GM12878 (cell line): ENCODE measurements at regions not wholly inside any gene's neighbourhood (a gene's known extent, or its start where the extent isn't known, plus 50 kb on each side); places are given as distances from the start of the nearest gene placed in this dataset.

Experiments used
- ATAC-seq: fragments of 200-7000 bp; cut with Tn5 transposase; 3 replicates; pipeline ENCODE4 v1.9.1; 2020; ENCODE audit warnings: mild to moderate bottlenecking, moderate library complexity
- BruUV-seq: library from RNA; stranded (reverse); fragments of 400-500 nt; replicated peaks from 2 replicates; lab custom pipeline; 2021; lab: Mats Ljungman, UMichigan
- CTCF ChIA-PET: fragments of 300-600 bp; sonication (Branson Sonifier 250); formaldehyde crosslinking; extraction: SDS; loops from one replicate; lab custom pipeline; 2021; ENCODE audit warnings: inconsistent platforms; lab: Yijun Ruan, JAX
- POLR2A ChIA-PET: fragments of 350-600 bp; formaldehyde crosslinking; extraction: SDS; loops from one replicate; lab custom pipeline; 2021; ENCODE audit warnings: inconsistent platforms; lab: Charles Lee
- RAD21 ChIA-PET: fragments of 300-600 bp; sonication (Branson Sonifier 250); formaldehyde crosslinking; loops from one replicate; lab custom pipeline; 2023; ENCODE audit warnings: antibody characterized with exemption; ENCODE audit not compliant: unreplicated experiment; lab: Charles Lee
- SMC1A ChIA-PET: fragments of 300-600 bp; sonication (Branson Sonifier 250); formaldehyde crosslinking; loops from one replicate; lab custom pipeline; 2023; ENCODE audit not compliant: unreplicated experiment, uncharacterized antibody; lab: Charles Lee
- DNase-seq: peaks from one replicate; pipeline ENCODE4 v3.0.0-alpha.2; 2011; ENCODE audit warnings: low read depth, low spot score
- FAIRE-seq: peaks from 3 replicates; lab custom pipeline; 2011; peaks lifted over from hg19 to GRCh38; lab: Jason Lieb, UNC
- H2AFZ ChIP-seq: 2 replicates; pipeline ENCODE4 v1.6.0; 2011; ENCODE audit warnings: low read depth, low read length, control low read depth; ENCODE audit not compliant: control insufficient read depth
- H3K27ac ChIP-seq: 2 replicates; pipeline ENCODE4 v1.5.1; 2011; ENCODE audit warnings: control low read depth; ENCODE audit not compliant: control insufficient read depth, insufficient read depth
- H3K27me3 ChIP-seq, 2 experiments: replicated peaks in 1 of 2; 2 replicates each; pipeline versions ENCODE4 v1.6.0 to v1.6.1; 2011; ENCODE audit warnings: low read length in 1 of 2; ENCODE audit not compliant: control insufficient read depth in 2 of 2, insufficient read depth in 2 of 2
- H3K36me3 ChIP-seq, 2 experiments: 2 replicates each; pipeline ENCODE4 v1.5.1; 2011; ENCODE audit warnings: low read length in 1 of 2; ENCODE audit not compliant: control insufficient read depth in 2 of 2, insufficient read depth in 2 of 2
- H3K4me1 ChIP-seq: 2 replicates; pipeline ENCODE4 v1.6.1; 2011; ENCODE audit warnings: mild to moderate bottlenecking, low read length, moderate library complexity, mixed read lengths; ENCODE audit not compliant: control insufficient read depth, insufficient read depth
- H3K4me2 ChIP-seq: 2 replicates; pipeline ENCODE4 v1.6.0; 2011; ENCODE audit warnings: control low read depth; ENCODE audit not compliant: control insufficient read depth, insufficient read depth
- H3K4me3 ChIP-seq: fragments of 200-600 bp; sonication (generic); 2 replicates; pipeline ENCODE4 v1.5.1; 2016
- H3K79me2 ChIP-seq: 2 replicates; pipeline ENCODE4 v1.6.0; 2011; ENCODE audit warnings: low read length; ENCODE audit not compliant: control insufficient read depth, insufficient read depth
- H3K9ac ChIP-seq: 2 replicates; pipeline ENCODE4 v1.8.0; 2011; ENCODE audit warnings: low read length, control low read depth, mixed read lengths; ENCODE audit not compliant: control insufficient read depth, insufficient read depth
- H3K9me3 ChIP-seq: replicated peaks from 3 replicates; pipeline ENCODE4 v1.5.1; 2011; ENCODE audit warnings: mild to moderate bottlenecking, low read length; ENCODE audit not compliant: control insufficient read depth, insufficient read depth
- H4K20me1 ChIP-seq: 2 replicates; pipeline ENCODE4 v1.6.0; 2011; ENCODE audit not compliant: control insufficient read depth, insufficient read depth
- CEBPZ ChIP-seq: fragments of 150-350 bp; IDR thresholded peaks from 2 replicates; pipeline ENCODE4 v1.6.1; 2016; ENCODE audit warnings: low read depth, low read length
- JUND ChIP-seq: IDR thresholded peaks from 2 replicates; pipeline ENCODE4 v1.6.1; 2012; ENCODE audit warnings: low read depth, mild to moderate bottlenecking, low read length, improper control_type of control experiment, moderate library complexity
- MEF2B ChIP-seq: fragments of 450-650 bp; IDR thresholded peaks from 2 replicates; pipeline ENCODE4 v1.6.1; 2018; ENCODE audit warnings: mild to moderate bottlenecking, moderate library complexity; ENCODE audit not compliant: partially characterized antibody, poor library complexity, severe bottlenecking
- MLLT1 ChIP-seq: fragments of 450-650 bp; IDR thresholded peaks from 2 replicates; pipeline ENCODE4 v1.6.1; 2016; ENCODE audit warnings: mild to moderate bottlenecking
- MXI1 ChIP-seq: fragments of 150-350 bp; IDR thresholded peaks from 2 replicates; pipeline ENCODE4 v1.6.1; 2011; ENCODE audit warnings: low read depth, mild to moderate bottlenecking, inconsistent platforms, low read length, improper control_type of control experiment
- NFYA ChIP-seq: IDR thresholded peaks from 2 replicates; pipeline ENCODE4 v1.6.1; 2011; ENCODE audit warnings: low read depth, mild to moderate bottlenecking, low read length, improper control_type of control experiment, borderline replicate concordance
- SMC3 ChIP-seq: IDR thresholded peaks from 2 replicates; pipeline ENCODE4 v1.6.1; 2011; ENCODE audit warnings: low read length, improper control_type of control experiment, borderline replicate concordance
- SPI1 ChIP-seq: IDR thresholded peaks from 2 replicates; pipeline ENCODE4 v1.6.1; 2011; ENCODE audit warnings: low read depth, mild to moderate bottlenecking, low read length, moderate library complexity, borderline replicate concordance; ENCODE audit not compliant: insufficient read depth
- SUPT20H ChIP-seq: IDR thresholded peaks from 2 replicates; pipeline ENCODE4 v1.6.1; 2011; ENCODE audit warnings: low read depth, mild to moderate bottlenecking, low read length, moderate library complexity, borderline replicate concordance; ENCODE audit not compliant: control insufficient read depth
- TBL1XR1 ChIP-seq: IDR thresholded peaks from 2 replicates; pipeline ENCODE4 v1.6.1; 2012; ENCODE audit warnings: low read depth, low read length, improper control_type of control experiment
- YBX1 ChIP-seq: fragments of 450-650 bp; IDR thresholded peaks from 2 replicates; pipeline ENCODE4 v1.6.1; 2016; ENCODE audit warnings: antibody characterized with exemption
- WGBS: methylation state at CpG from one replicate; pipeline ENCODE4 v1.1.6; 2016; ENCODE audit warnings: low lambda C conversion rate; ENCODE audit not compliant: insufficient replicate concordance, insufficient coverage; ENCODE audit errors: missing lambda C conversion rate; 5-methylcytosine and 5-hydroxymethylcytosine counted together
- in situ Hi-C: fragments of 300-500 bp; cut with MboI; formaldehyde crosslinking; loops from 9 replicates; pipeline ENCODE4 v1.14.3; 2018; ENCODE audit warnings: mixed read lengths
- intact Hi-C: fragments of 100-400 bp; cut with micrococcal nuclease; formaldehyde crosslinking; loops from one replicate; pipeline ENCODE4 v1.14.2; 2022; ENCODE audit not compliant: unreplicated experiment
- TF ChIP-seq, protein P1 (sequence below): fragments of 450-650 bp; IDR thresholded peaks from 2 replicates; pipeline ENCODE4 v1.6.1; 2018; ENCODE audit warnings: mild to moderate bottlenecking, low read depth, moderate library complexity; ENCODE audit not compliant: partially characterized antibody
- TF ChIP-seq, protein P2 (sequence below): IDR thresholded peaks from 2 replicates; pipeline ENCODE4 v1.6.1; 2012; ENCODE audit warnings: low read depth, low read length, improper control_type of control experiment

DNA sequence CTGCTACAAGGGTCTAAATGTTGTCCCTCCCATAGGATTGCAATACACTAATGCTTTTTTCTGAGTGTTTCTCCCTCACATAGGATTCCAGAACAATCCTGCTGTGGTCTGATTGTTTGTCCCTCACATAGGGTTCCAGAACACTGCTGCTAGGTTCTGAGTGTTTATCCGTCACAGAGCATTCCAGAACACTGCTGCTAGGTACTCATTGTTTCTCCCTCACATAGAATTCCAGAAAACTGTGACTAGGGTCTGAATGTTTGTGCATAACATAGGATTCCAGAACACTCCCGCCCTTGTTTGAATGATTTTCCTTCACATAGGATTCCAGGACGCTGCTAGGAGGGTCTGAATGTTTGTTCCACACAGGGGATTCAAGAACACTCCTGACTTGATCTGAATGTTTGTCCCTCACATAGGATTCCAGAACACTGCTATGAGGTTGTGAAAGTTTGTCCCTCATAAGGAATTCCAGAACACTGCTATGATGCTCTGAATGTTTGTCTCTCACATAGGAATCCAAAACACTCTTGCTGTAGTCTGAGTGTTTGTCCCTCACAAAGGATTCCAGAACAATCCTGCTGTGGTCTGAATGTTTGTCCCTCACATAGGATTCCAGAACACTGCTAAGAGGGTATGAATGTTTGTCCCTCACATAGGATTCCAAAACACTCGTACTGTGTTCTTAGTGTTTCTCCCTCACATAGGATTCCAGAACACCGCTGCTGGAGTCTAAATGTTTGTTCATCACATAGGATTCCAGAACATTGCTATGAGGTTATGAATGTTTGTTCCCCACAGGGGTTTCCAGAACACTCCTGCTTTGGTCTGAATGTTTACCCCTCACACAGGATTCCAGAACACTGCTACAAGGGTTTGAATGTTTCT, 213.5 kb downstream of the FOXD4L6 start:
- intact Hi-C loops: no loop called here
- Histone ChIP-seq H3K4me1 (no peaks in the 10 kb centered on the region), H3K4me2 (no peak overlapping the region), H3K27ac (no peak overlapping the region), H2AFZ (no peak overlapping the region), H3K9ac (no peak overlapping the region), H4K20me1 (no peaks in the 10 kb centered on the region), H3K9me3 (peaks cover 5% of the 10 kb centered on the region; the same call in 2 of the 3 replicates), H3K4me3 (no peak overlapping the region), H3K36me3 (no peaks in the 10 kb centered on the region), H3K27me3 (no peaks in the 10 kb centered on the region), H3K79me2 (no peaks in the 10 kb centered on the region)
- ATAC-seq: no peak
- in situ Hi-C loops: no loop called here
- ChIA-PET POLR2A (no interaction called here), CTCF (no interaction called here), RAD21 (no interaction called here), SMC1A (no interaction called here)
- WGBS: 26% methylated on average over 5 of the region's 5 CpGs
- no TSS peak for BruUV-seq
- no peak for FAIRE-seq
- DNase-seq: no peak
- TF ChIP-seq, protein P1, sequence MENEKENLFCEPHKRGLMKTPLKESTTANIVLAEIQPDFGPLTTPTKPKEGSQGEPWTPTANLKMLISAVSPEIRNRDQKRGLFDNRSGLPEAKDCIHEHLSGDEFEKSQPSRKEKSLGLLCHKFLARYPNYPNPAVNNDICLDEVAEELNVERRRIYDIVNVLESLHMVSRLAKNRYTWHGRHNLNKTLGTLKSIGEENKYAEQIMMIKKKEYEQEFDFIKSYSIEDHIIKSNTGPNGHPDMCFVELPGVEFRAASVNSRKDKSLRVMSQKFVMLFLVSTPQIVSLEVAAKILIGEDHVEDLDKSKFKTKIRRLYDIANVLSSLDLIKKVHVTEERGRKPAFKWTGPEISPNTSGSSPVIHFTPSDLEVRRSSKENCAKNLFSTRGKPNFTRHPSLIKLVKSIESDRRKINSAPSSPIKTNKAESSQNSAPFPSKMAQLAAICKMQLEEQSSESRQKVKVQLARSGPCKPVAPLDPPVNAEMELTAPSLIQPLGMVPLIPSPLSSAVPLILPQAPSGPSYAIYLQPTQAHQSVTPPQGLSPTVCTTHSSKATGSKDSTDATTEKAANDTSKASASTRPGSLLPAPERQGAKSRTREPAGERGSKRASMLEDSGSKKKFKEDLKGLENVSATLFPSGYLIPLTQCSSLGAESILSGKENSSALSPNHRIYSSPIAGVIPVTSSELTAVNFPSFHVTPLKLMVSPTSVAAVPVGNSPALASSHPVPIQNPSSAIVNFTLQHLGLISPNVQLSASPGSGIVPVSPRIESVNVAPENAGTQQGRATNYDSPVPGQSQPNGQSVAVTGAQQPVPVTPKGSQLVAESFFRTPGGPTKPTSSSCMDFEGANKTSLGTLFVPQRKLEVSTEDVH: no peak
- TF ChIP-seq MXI1: no peak
- no peak for TF ChIP-seq NFYA
- TF ChIP-seq CEBPZ: no peak
- no peak for TF ChIP-seq SPI1
- no peak for TF ChIP-seq SUPT20H
- TF ChIP-seq SMC3: no peak
- TF ChIP-seq JUND: no peak
- no peak for TF ChIP-seq MLLT1
- TF ChIP-seq, protein P2, sequence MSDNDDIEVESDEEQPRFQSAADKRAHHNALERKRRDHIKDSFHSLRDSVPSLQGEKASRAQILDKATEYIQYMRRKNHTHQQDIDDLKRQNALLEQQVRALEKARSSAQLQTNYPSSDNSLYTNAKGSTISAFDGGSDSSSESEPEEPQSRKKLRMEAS: no peak
- no peak for TF ChIP-seq MEF2B
- TF ChIP-seq TBL1XR1: no peak
- no peak for TF ChIP-seq YBX1
